Pons (tissue), 1 donor: ENCODE measurements at regions not wholly inside any gene's neighbourhood (a gene's known extent, or its start where the extent isn't known, plus 50 kb on each side); places are given as distances from the start of the nearest gene placed in this dataset.
"Not testable (repeated sequence)": the region's sequence is repeated elsewhere in the genome, so short reads cannot be mapped to it uniquely, and the experiment has no call there.

Source experiments
- DNase-seq: peaks from one replicate; pipeline ENCODE4 v3.0.0-alpha.2; 2016; ENCODE audit warnings: low spot score

DNA sequence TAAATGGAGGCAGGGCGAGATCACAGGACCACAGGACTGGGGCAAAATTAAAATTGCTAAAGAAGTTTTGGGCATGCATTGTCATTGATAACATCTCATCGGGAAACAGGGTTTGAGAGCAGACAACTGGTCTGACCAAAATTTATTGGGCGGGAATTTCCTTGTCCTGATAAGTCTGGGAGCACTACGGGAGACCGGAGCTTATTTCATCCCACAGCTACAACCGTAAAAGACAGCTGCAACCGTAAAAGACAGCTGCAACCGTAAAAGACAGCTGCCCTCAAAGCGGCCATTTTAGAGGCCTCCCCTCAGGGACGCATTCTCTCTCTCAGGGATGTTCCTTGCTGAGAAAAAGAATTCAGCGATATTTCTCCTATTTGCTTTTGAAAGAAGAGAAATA lies 170.4 kb upstream of the NPAP1 start:
- not testable (repeated sequence) for DNase-seq

DNA sequence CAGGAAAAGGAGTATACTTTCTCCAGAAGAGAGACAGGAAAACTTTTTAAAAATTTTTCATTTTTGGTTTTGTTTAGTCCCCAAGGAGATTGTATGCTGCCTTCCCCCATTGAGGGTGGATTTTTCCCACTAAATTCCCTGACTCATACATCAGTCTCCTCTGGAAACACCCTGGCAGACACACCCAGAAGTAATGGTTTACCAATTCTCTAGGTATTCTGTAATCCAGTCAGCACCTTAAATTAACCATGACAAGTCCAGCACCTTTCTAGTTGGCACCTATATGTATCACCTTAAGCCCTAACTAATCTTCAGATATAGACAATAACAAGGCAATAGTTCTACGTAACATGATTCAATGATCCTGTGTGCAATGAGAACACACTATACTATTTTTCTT lies 165.9 kb upstream of the NPAP1 start:
- DNase-seq: not testable (repeated sequence)

GRCh38 chr15:24511598-24511997 lies 164.0 kb upstream of the NPAP1 start:
- DNase-seq: not testable (repeated sequence)

DNA sequence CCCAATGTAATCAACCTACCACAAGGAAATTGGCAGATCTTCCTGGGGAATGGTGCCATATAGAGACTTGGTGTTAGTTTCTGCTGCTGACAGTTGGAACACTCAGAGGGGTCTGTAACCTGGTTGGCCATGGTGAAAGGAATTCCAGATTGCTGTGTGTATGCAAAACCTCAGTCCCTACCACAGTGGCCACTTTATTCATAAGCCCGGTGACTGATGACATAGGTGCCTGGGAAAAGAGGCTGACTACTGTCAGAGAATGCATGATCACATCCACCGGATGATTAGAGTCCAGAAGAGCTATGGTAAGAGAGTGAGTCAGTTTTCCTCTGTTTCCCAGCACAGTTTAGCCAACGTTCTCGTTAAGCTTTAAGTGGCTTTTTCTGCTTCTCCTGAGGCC lies 156.8 kb upstream of the NPAP1 start:
- not testable (repeated sequence) for DNase-seq

DNA sequence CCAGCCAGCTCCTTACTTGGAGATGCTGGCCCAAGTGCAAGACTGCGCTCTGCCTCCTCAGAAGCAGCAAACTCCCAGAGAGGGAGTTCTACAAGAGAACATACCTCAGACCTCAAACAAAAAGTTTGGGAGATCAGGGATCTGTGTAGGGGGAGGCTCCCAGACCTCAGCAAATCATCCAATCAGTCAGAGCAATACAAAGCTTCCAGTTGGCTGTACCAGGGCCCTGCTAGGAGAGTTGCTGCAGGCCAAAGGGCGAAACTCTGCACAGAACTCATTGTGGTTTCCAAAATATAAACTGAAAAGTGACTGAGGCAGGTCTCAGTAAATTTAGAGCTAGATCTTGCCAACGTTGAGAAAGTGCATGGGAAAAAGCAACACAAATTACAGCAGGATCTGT lies 144.3 kb upstream of the NPAP1 start:
- DNase-seq: not testable (repeated sequence)

- DNase-seq: not testable (repeated sequence)
Observed at GRCh38 chr15:24534032-24534431, 141.5 kb upstream of the NPAP1 start.

- DNase-seq: not testable (repeated sequence)
Observed at GRCh38 chr15:24557281-24557680, 118.3 kb upstream of the NPAP1 start.

DNA sequence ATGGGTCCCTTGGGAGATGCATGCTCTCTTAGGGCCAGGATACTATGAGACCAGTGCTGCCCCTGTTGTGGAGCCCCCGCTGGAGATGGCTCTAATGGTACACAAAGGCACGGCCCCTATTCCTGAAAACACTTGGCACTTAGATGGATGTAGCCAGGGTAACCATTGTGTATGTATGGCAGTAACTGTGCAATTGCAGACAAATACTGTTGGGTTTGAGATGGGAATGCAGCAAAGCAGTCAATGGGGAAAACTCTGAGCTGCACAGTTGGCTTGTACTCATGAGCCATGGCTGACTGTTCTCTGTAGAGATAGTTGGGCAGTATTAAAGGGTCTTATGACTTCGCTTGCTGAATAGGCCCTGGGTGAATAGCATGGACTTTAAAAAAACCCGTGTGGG lies 67.9 kb upstream of the NPAP1 start:
- DNase-seq: no peak

- no peak for DNase-seq
Observed at GRCh38 chr15:24617646-24618045, 57.9 kb upstream of the NPAP1 start.

GRCh38 chr15:24621630-24622215 lies 53.9 kb upstream of the NPAP1 start:
- DNase-seq: no peak
